Neural crest cell (in vitro differentiated cells): ENCODE measurements at regions not wholly inside any gene's neighbourhood (a gene's known extent, or its start where the extent isn't known, plus 50 kb on each side); places are given as distances from the start of the nearest gene placed in this dataset.

Experiments
- DNase-seq: peaks from one replicate; pipeline ENCODE4 v3.0.0; 2021; ENCODE audit warnings: low read depth, mixed read lengths, low spot score
- H3K27ac Mint-ChIP-seq: one replicate; pipeline ENCODE4 v1.8.0; 2021; ENCODE audit warnings: mild to moderate bottlenecking, mixed read lengths; ENCODE audit not compliant: unreplicated experiment
- H3K27me3 Mint-ChIP-seq: 2 replicates; pipeline ENCODE4 v1.8.0; 2021; ENCODE audit warnings: low read depth, mild to moderate bottlenecking, mixed read lengths
- H3K36me3 Mint-ChIP-seq: 2 replicates; pipeline ENCODE4 v1.8.0; 2021; ENCODE audit warnings: low read depth, mild to moderate bottlenecking, mixed read lengths
- H3K4me1 Mint-ChIP-seq: 2 replicates; pipeline ENCODE4 v1.8.0; 2021; ENCODE audit warnings: mixed read lengths
- H3K4me3 Mint-ChIP-seq: one replicate; pipeline ENCODE4 v1.8.0; 2021; ENCODE audit warnings: mild to moderate bottlenecking, mixed read lengths
- H3K9me3 Mint-ChIP-seq: 2 replicates; pipeline ENCODE4 v1.8.0; 2021; ENCODE audit warnings: mixed read lengths
- CTCF ChIP-seq: fragments of 200-600 bp; sonication (generic); conservative IDR thresholded peaks from 2 replicates; pipeline ENCODE4 v1.5.0; 2021; ENCODE audit warnings: antibody characterized with exemption, mild to moderate bottlenecking

- peaks cover 56% of the 10 kb centered on the region for H3K27me3 Mint-ChIP-seq
Observed at GRCh38 chr12:30202521-30203254, 418.9 kb upstream of the TMTC1 start.

GRCh38 chr12:30201301-30202160 lies 417.8 kb upstream of the TMTC1 start:
- no peaks in the 10 kb centered on the region for H3K9me3 Mint-ChIP-seq
- H3K4me1 Mint-ChIP-seq, result peaks cover 4% of the 10 kb centered on the region
- DNase-seq, result no peak
- no peaks in the 10 kb centered on the region for H3K36me3 Mint-ChIP-seq
- peak overlapping the region; percentile 27 for H3K4me3 Mint-ChIP-seq
- no peak for TF ChIP-seq CTCF
- H3K27me3 Mint-ChIP-seq, result peaks cover 56% of the 10 kb centered on the region
- no peak overlapping the region for H3K27ac Mint-ChIP-seq

More at GRCh38 chr12:30202521-30203254, 418.9 kb upstream of the TMTC1 start:
- peaks cover 4% of the 10 kb centered on the region for H3K4me1 Mint-ChIP-seq
- H3K9me3 Mint-ChIP-seq, result no peaks in the 10 kb centered on the region
- H3K36me3 Mint-ChIP-seq, result no peaks in the 10 kb centered on the region
- DNase-seq, result no peak
- no peak overlapping the region for H3K4me3 Mint-ChIP-seq
- no peak overlapping the region for H3K27ac Mint-ChIP-seq
- TF ChIP-seq CTCF, result no peak

- H3K9me3 Mint-ChIP-seq, result no peaks in the 10 kb centered on the region
- H3K27ac Mint-ChIP-seq, result no peak overlapping the region
- H3K4me3 Mint-ChIP-seq, result no peak overlapping the region
- H3K27me3 Mint-ChIP-seq, result peaks cover 51% of the 10 kb centered on the region
- TF ChIP-seq CTCF, result no peak
- DNase-seq, result no peak
- H3K4me1 Mint-ChIP-seq, result peaks cover 4% of the 10 kb centered on the region
- H3K36me3 Mint-ChIP-seq, result no peaks in the 10 kb centered on the region
Observed at GRCh38 chr12:30200864-30201263, 417.1 kb upstream of the TMTC1 start.

- Mint-ChIP-seq H3K4me1 (peaks cover 4% of the 10 kb centered on the region), H3K36me3 (no peaks in the 10 kb centered on the region), H3K27ac (no peak overlapping the region), H3K9me3 (no peaks in the 10 kb centered on the region), H3K4me3 (no peak overlapping the region), H3K27me3 (peaks cover 31% of the 10 kb centered on the region)
- DNase-seq, result no peak
- no peak for TF ChIP-seq CTCF
Observed at GRCh38 chr12:30197392-30198057, 413.8 kb upstream of the TMTC1 start.

- no peak for TF ChIP-seq CTCF
- H3K9me3 Mint-ChIP-seq, result no peaks in the 10 kb centered on the region
- H3K4me3 Mint-ChIP-seq, result no peak overlapping the region
- no peak for DNase-seq
- H3K27me3 Mint-ChIP-seq, result peaks cover 2% of the 10 kb centered on the region
- H3K4me1 Mint-ChIP-seq, result no peaks in the 10 kb centered on the region
- H3K36me3 Mint-ChIP-seq, result no peaks in the 10 kb centered on the region
- no peak overlapping the region for H3K27ac Mint-ChIP-seq
Observed at GRCh38 chr12:30191696-30192455, 408.1 kb upstream of the TMTC1 start.
